ENCODE measurements at regions not wholly inside any gene's neighbourhood (a gene's known extent, or its start where the extent isn't known, plus 50 kb on each side); places are given as distances from the start of the nearest gene placed in this dataset.

- intact Hi-C loops (cut with DNase I) = no loop called here
- H3K4me3 ChIP-seq = no peak overlapping the region
- ATAC-seq = no peak
These were observed 211.6 kb downstream of the SLC6A15 start for GRCh38 chr12:84701041-84701440.

GRCh38 chr12:84698576-84699333 lies 213.8 kb downstream of the SLC6A15 start:
- H3K9me3 ChIP-seq = no peaks in the 10 kb centered on the region
- intact Hi-C loops (cut with DNase I) = no loop called here
- ATAC-seq (no peak), DNase-seq (no peak)
- no peak overlapping the region for H3K4me3 ChIP-seq
- no peaks in the 10 kb centered on the region for H3K36me3 ChIP-seq
- H3K27me3 ChIP-seq (ENCODE audit: low read depth) = no peaks in the 10 kb centered on the region
- TF ChIP-seq, protein P1, sequence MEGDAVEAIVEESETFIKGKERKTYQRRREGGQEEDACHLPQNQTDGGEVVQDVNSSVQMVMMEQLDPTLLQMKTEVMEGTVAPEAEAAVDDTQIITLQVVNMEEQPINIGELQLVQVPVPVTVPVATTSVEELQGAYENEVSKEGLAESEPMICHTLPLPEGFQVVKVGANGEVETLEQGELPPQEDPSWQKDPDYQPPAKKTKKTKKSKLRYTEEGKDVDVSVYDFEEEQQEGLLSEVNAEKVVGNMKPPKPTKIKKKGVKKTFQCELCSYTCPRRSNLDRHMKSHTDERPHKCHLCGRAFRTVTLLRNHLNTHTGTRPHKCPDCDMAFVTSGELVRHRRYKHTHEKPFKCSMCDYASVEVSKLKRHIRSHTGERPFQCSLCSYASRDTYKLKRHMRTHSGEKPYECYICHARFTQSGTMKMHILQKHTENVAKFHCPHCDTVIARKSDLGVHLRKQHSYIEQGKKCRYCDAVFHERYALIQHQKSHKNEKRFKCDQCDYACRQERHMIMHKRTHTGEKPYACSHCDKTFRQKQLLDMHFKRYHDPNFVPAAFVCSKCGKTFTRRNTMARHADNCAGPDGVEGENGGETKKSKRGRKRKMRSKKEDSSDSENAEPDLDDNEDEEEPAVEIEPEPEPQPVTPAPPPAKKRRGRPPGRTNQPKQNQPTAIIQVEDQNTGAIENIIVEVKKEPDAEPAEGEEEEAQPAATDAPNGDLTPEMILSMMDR (IDR thresholded peaks at IDR 0.05) = no peak
- no peak overlapping the region for H3K27ac ChIP-seq
- no peaks in the 10 kb centered on the region for H3K4me1 ChIP-seq

More at GRCh38 chr12:84701041-84701440, 211.6 kb downstream of the SLC6A15 start:
- Histone ChIP-seq H3K36me3 (no peaks in the 10 kb centered on the region), H3K4me1 (no peaks in the 10 kb centered on the region), H3K9me3 (no peaks in the 10 kb centered on the region), H3K27me3 (ENCODE audit: low read depth) (no peaks in the 10 kb centered on the region), H3K27ac (no peak overlapping the region)
- DNase-seq = no peak
- TF ChIP-seq, protein P1 (IDR thresholded peaks at IDR 0.05) = no peak

- Histone ChIP-seq H3K4me3 (no peak overlapping the region), H3K27ac (no peak overlapping the region), H3K27me3 (ENCODE audit: low read depth) (no peaks in the 10 kb centered on the region), H3K36me3 (no peaks in the 10 kb centered on the region), H3K4me1 (no peaks in the 10 kb centered on the region), H3K9me3 (no peaks in the 10 kb centered on the region)
- intact Hi-C loops (cut with DNase I) = no loop called here
- DNase-seq = no peak
- ATAC-seq = no peak
- TF ChIP-seq, protein P1 (IDR thresholded peaks at IDR 0.05) = no peak
These were observed 215.6 kb downstream of the SLC6A15 start for GRCh38 chr12:84696908-84697540.

- Histone ChIP-seq H3K36me3 (no peaks in the 10 kb centered on the region), H3K4me1 (no peaks in the 10 kb centered on the region), H3K27ac (no peak overlapping the region), H3K27me3 (ENCODE audit: low read depth) (no peaks in the 10 kb centered on the region), H3K4me3 (no peak overlapping the region), H3K9me3 (no peaks in the 10 kb centered on the region)
- intact Hi-C loops (cut with DNase I) = no loop called here
- TF ChIP-seq, protein P1 (IDR thresholded peaks at IDR 0.05) = no peak
- no peak for ATAC-seq
- DNase-seq = no peak
These were observed 216.3 kb downstream of the SLC6A15 start for GRCh38 chr12:84696281-84696680.

GRCh38 chr12:84694116-84694515 lies 218.5 kb downstream of the SLC6A15 start:
- ATAC-seq (no peak), DNase-seq (no peak)
- no peaks in the 10 kb centered on the region for H3K27me3 ChIP-seq (ENCODE audit: low read depth)
- intact Hi-C loops (cut with DNase I) = no loop called here
- TF ChIP-seq, protein P1 (IDR thresholded peaks at IDR 0.05) = no peak
- no peaks in the 10 kb centered on the region for H3K36me3 ChIP-seq
- no peaks in the 10 kb centered on the region for H3K9me3 ChIP-seq
- no peak overlapping the region for H3K4me3 ChIP-seq
- H3K4me1 ChIP-seq = no peaks in the 10 kb centered on the region
- H3K27ac ChIP-seq = no peak overlapping the region

Measured in lower lobe of right lung (tissue), 2 donors.